Peyer's patch (tissue), 4 donors: ENCODE measurements at regions not wholly inside any gene's neighbourhood (a gene's known extent, or its start where the extent isn't known, plus 50 kb on each side); places are given as distances from the start of the nearest gene placed in this dataset.
A peak's percentile ranks its signal among the peaks of the same experiment; 100 is the strongest.

Experiments
- DNase-seq, 3 donors: peaks; one replicate each; pipeline ENCODE4 v3.0.0-alpha.2; 2017 to 2019
- H3K27ac ChIP-seq, 4 donors: fragments of 200-600 bp; sonication (generic); one replicate each; pipeline ENCODE4 v1.5.1; 2016 to 2019
- H3K27me3 ChIP-seq, 2 donors: fragments of 200-600 bp; sonication (generic); one replicate each; pipeline ENCODE4 v1.5.1; 2019
- H3K36me3 ChIP-seq, 3 donors: fragments of 200-600 bp; sonication (generic); one replicate each; pipeline ENCODE4 v1.5.1; 2016 to 2019
- H3K4me1 ChIP-seq, 4 donors: fragments of 200-600 bp; sonication (generic); one replicate each; pipeline ENCODE4 v1.5.1; 2016 to 2019
- H3K4me3 ChIP-seq, 4 donors: fragments of 200-600 bp; sonication (generic); 1 replicate in 3 of 4; 2 replicates in 1 of 4; pipeline ENCODE4 v1.5.1; 2016 to 2019; ENCODE audit warnings: mild to moderate bottlenecking in 1 of 4
- H3K9me3 ChIP-seq, 4 donors: fragments of 200-600 bp; sonication (generic); one replicate each; pipeline ENCODE4 v1.5.1; 2016 to 2019; ENCODE audit warnings: mild to moderate bottlenecking in 1 of 4
- POLR2A ChIP-seq, 2 donors: fragments of 450-650 bp; IDR thresholded peaks; one replicate each; pipeline ENCODE4 v1.5.1; 2017; ENCODE audit warnings: antibody characterized with exemption in 2 of 2, mild to moderate bottlenecking in 2 of 2, moderate library complexity in 2 of 2
- TF ChIP-seq, protein P1 (sequence below), 6 experiments: fragments of 450-650 bp in 4 of 6; fragments of 200-600 bp in 2 of 6; sonication (generic) in 1 of 6; IDR thresholded peaks; one replicate each; pipeline ENCODE4 v1.5.1; 2017 to 2019; ENCODE audit warnings: antibody characterized with exemption in 6 of 6, mild to moderate bottlenecking in 3 of 6, moderate library complexity in 1 of 6

DNA sequence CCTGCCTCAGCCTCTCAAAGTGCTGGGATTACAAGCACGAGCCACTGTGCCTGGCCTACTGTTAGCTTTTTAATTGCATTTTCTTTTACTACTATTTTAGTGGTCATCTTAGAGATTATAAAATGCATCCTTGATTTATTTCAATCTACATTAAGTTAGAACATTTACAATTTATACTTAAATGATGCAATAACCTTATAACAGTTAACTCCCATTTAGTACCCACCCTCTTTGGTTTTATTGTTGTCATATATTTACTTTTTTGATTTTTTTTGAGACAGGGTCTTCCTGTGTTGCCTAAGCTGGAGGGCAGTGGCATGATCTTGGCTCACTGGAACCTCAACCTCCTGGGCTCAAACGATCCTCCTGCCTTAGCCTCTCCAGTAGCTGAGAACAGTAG lies 77.3 kb downstream of the PPCDC start:
- Histone ChIP-seq H3K36me3 (no peaks in the 10 kb centered on the region), H3K4me3 (no peak overlapping the region), H3K27ac (no peak overlapping the region), H3K4me1 (peaks cover 0 to 10% (median 0%) of the 10 kb centered on the region in 4 donors), H3K9me3 (no peaks in the 10 kb centered on the region), H3K27me3 (no peaks in the 10 kb centered on the region)
- no peak for DNase-seq
- no peak for TF ChIP-seq POLR2A (IDR thresholded peaks at IDR 0.05)
- TF ChIP-seq, protein P1, sequence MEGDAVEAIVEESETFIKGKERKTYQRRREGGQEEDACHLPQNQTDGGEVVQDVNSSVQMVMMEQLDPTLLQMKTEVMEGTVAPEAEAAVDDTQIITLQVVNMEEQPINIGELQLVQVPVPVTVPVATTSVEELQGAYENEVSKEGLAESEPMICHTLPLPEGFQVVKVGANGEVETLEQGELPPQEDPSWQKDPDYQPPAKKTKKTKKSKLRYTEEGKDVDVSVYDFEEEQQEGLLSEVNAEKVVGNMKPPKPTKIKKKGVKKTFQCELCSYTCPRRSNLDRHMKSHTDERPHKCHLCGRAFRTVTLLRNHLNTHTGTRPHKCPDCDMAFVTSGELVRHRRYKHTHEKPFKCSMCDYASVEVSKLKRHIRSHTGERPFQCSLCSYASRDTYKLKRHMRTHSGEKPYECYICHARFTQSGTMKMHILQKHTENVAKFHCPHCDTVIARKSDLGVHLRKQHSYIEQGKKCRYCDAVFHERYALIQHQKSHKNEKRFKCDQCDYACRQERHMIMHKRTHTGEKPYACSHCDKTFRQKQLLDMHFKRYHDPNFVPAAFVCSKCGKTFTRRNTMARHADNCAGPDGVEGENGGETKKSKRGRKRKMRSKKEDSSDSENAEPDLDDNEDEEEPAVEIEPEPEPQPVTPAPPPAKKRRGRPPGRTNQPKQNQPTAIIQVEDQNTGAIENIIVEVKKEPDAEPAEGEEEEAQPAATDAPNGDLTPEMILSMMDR (IDR thresholded peaks at IDR 0.05) = no peak

DNA sequence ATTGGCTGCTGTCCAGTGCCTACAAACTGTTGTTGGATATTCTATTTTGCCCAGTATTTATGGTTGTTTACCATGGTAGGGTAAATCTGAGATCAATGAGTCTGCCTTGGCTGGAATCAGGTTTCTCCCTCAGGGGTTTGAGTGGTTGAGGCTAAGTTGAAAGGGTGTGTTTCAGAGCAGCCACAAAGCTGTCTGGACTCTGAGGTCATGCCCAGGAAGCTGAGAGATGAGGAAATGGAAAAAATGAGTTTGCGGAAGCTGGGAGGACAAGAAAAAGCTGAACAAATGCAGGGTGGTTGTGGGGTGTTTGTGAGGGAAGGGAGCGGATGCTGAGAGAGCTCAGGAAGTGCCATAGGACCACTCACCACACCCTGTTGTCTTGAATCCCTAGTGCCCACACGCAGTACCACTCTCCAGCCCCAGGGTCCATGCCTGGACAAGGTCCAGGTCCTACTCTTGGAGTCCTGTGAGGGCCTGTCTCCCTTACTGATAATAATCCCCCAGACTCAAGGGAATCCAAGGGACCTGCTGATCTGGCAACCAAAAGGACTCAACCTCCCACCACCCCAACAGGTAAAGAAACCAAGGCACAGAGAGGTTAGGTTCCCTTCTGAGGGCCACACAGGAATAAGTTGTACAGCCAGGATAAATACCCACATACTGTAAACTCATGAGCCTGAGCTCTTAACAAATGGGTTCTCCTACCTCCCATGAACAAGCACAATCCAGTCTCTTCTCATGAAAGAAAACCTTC lies 81.6 kb downstream of the PPCDC start:
- no peaks in the 10 kb centered on the region for H3K36me3 ChIP-seq
- peak in 2 of 3 donors; percentile 36 to 67 for DNase-seq
- no peak overlapping the region for H3K4me3 ChIP-seq
- H3K27ac ChIP-seq = peak overlapping the region in 3 of 4 donors; percentile 18 to 46 (median 27)
- H3K9me3 ChIP-seq = no peaks in the 10 kb centered on the region
- no peak for TF ChIP-seq POLR2A (IDR thresholded peaks at IDR 0.05)
- TF ChIP-seq, protein P1 (IDR thresholded peaks at IDR 0.05) = no peak
- peaks cover 0 to 10% (median 4%) of the 10 kb centered on the region in 4 donors for H3K4me1 ChIP-seq
- no peaks in the 10 kb centered on the region for H3K27me3 ChIP-seq

DNA sequence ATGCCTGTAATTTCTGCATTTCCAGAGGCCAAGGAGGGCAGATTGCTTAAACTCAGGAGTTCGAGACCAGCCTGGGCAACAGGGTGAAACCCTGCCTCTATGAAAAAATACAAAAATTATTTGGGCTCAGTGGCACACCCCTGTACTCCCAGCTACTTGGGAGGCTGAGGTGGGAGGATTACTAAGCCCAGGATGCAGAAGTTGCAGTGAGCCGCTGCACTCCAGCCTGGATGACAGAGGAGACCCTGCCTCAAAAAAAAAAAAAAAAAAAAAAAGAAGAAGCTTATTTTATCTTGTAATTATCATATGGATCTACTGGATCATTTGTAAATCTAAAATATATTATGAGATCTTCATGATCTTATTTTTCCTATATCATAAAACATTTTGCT lies 84.1 kb downstream of the PPCDC start:
- peaks cover 0 to 10% (median 4%) of the 10 kb centered on the region in 4 donors for H3K4me1 ChIP-seq
- no peaks in the 10 kb centered on the region for H3K36me3 ChIP-seq
- DNase-seq = no peak
- no peak overlapping the region for H3K4me3 ChIP-seq
- H3K27me3 ChIP-seq = no peaks in the 10 kb centered on the region
- no peaks in the 10 kb centered on the region for H3K9me3 ChIP-seq
- no peak for TF ChIP-seq POLR2A (IDR thresholded peaks at IDR 0.05)
- TF ChIP-seq, protein P1 (IDR thresholded peaks at IDR 0.05) = no peak
- H3K27ac ChIP-seq = no peak overlapping the region

DNA sequence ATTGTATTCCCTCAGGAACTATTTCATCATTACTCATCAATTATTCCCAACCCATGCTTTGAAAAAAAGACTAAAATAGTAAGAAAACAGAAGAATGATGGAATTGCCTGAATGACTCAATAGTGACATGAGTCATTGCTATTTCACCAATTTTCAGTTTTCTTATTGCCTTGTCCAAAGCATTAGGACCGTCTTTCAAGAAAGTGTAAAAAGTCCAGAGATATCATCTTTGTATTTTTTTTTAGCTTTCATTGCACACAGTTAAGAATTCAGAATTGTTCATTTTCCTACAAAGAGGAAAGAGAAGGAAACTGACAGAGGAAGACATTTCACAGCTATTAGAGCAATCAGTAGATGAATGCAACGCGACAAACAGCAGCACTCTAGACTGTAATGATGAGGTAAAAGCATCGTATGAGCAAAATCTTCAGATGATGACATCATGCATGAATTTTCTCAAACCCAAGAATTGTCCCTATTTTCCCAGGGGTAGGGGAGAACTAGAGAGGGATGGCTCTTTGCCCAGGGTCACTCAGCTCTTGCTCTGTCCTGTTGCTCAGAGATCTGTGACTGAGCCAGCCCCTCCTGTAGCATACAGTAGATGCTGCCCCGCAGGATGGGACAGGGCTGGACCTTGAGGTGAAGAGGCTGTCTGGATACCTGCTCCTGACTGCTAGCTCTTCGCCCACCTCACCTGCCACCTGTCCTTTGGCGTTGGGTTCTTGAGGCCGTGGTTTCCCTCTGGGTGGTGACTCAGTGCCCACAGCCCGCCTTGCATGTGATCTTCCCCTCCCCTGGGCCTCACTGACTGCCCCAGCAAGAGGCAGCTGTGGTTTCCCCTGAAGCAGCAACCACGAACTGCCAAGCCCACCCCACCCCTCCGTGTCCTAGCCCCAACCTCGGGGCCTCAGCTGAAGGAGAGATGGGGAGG lies 84.8 kb downstream of the PPCDC start:
- peak overlapping the region in 2 of 4 donors; percentile 8 to 11 for H3K27ac ChIP-seq
- peaks cover 0 to 10% (median 4%) of the 10 kb centered on the region in 4 donors for H3K4me1 ChIP-seq
- H3K9me3 ChIP-seq = no peaks in the 10 kb centered on the region
- no peak for TF ChIP-seq POLR2A (IDR thresholded peaks at IDR 0.05)
- TF ChIP-seq, protein P1 (IDR thresholded peaks at IDR 0.05) = no peak
- H3K36me3 ChIP-seq = no peaks in the 10 kb centered on the region
- no peaks in the 10 kb centered on the region for H3K27me3 ChIP-seq
- peak in 2 of 3 donors; percentile 64 to 75 for DNase-seq
- H3K4me3 ChIP-seq = no peak overlapping the region

DNA sequence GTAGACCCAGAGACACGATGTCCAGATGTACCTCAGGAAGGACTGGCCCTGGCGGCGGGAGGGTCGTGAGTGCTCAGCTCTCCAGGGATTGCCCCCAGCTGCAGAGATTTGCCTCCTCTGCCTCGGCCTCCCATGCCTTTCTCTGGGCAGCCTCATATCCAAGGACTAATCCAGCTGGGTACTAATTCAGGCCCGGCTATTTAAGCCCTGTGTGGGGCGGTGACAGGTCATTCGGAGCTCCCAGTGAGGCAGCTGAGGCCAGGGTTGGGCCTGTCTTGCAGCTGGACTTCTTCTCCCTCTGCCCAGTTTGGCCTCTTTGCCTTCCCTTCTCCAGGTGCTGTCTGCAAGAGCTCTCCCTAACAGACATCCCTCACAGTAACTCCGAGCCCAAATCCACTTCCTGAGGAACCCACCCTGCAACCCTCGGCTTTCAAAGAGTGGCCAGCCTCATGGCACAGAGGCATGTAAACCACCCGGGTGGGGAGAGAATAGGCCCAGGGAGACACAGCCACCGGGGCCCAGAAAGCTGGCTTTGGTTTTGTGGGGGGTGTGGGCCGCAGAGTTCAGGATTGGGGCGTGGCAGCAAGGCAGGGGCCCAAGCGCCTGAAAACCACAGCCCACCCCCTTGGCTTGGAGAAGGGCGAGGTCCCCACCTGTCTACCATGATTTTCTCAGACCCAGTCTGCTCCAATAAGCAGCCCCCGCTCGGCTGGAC lies 85.8 kb downstream of the PPCDC start:
- H3K4me1 ChIP-seq = peaks cover 0 to 10% (median 4%) of the 10 kb centered on the region in 4 donors
- no peak overlapping the region for H3K4me3 ChIP-seq
- no peak overlapping the region for H3K27ac ChIP-seq
- H3K9me3 ChIP-seq = no peaks in the 10 kb centered on the region
- TF ChIP-seq, protein P1 (IDR thresholded peaks at IDR 0.05) = no peak
- no peak for TF ChIP-seq POLR2A (IDR thresholded peaks at IDR 0.05)
- no peaks in the 10 kb centered on the region for H3K36me3 ChIP-seq
- no peaks in the 10 kb centered on the region for H3K27me3 ChIP-seq
- no peak for DNase-seq
